ENCODE measurements at regions not wholly inside any gene's neighbourhood (a gene's known extent, or its start where the extent isn't known, plus 50 kb on each side); places are given as distances from the start of the nearest gene placed in this dataset.

DNA sequence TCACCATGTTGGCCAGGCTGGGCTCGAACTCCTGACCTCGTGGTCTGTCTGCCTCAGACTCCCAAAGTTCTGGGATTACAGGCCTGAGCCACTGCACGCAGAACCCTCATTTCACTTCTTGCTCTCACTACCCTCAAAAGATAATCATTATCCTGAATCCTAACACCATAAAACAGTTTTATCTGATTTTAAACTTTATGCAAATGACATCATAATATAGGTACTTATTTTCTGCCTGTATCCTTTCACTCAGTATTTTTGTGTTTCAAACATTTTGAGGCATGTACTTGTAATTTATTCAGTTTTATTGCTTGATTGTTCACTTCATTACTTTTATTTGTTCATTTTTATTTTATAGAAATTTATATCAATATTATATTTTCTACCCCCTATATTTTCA lies 719.2 kb upstream of the ARRDC3 start:
- TF ChIP-seq, protein P1, sequence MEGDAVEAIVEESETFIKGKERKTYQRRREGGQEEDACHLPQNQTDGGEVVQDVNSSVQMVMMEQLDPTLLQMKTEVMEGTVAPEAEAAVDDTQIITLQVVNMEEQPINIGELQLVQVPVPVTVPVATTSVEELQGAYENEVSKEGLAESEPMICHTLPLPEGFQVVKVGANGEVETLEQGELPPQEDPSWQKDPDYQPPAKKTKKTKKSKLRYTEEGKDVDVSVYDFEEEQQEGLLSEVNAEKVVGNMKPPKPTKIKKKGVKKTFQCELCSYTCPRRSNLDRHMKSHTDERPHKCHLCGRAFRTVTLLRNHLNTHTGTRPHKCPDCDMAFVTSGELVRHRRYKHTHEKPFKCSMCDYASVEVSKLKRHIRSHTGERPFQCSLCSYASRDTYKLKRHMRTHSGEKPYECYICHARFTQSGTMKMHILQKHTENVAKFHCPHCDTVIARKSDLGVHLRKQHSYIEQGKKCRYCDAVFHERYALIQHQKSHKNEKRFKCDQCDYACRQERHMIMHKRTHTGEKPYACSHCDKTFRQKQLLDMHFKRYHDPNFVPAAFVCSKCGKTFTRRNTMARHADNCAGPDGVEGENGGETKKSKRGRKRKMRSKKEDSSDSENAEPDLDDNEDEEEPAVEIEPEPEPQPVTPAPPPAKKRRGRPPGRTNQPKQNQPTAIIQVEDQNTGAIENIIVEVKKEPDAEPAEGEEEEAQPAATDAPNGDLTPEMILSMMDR (IDR thresholded peaks at IDR 0.05; ENCODE audit: low read depth, low read length), result no peak
- no peak for TF ChIP-seq EZH2phosphoT487 (IDR thresholded peaks at IDR 0.05; ENCODE audit: low read depth)

All from OCI-LY3 (cell line).